CD4-positive, alpha-beta T cell treated with Interleukin-2 at 100 ng/mL for 4 hours (primary cell): ENCODE measurements at regions not wholly inside any gene's neighbourhood (a gene's known extent, or its start where the extent isn't known, plus 50 kb on each side); places are given as distances from the start of the nearest gene placed in this dataset.
"Not testable (repeated sequence)": the region's sequence is repeated elsewhere in the genome, so short reads cannot be mapped to it uniquely, and the experiment has no call there.

ENCODE experiments used
- DNase-seq: peaks from one replicate; pipeline ENCODE4 v3.0.0-alpha.2; 2020; ENCODE audit warnings: low spot score

- no peak for DNase-seq
Observed at GRCh38 chr6:170043881-170044790, 246.7 kb downstream of the DLL1 start.

GRCh38 chr6:170043150-170043819, 247.6 kb downstream of the DLL1 start:
- no peak for DNase-seq

- DNase-seq: no peak
Observed at GRCh38 chr6:170042596-170043118, 248.2 kb downstream of the DLL1 start.

- no peak for DNase-seq
Observed at GRCh38 chr6:170042123-170042522, 248.8 kb downstream of the DLL1 start.

GRCh38 chr6:170041526-170041925, 249.4 kb downstream of the DLL1 start:
- no peak for DNase-seq

- DNase-seq: no peak
Observed at GRCh38 chr6:170040906-170041305, 250.0 kb downstream of the DLL1 start.

- DNase-seq: no peak
Observed at GRCh38 chr6:170040115-170040500, 250.8 kb downstream of the DLL1 start.

GRCh38 chr6:170039156-170040114, 251.4 kb downstream of the DLL1 start:
- DNase-seq: no peak

- DNase-seq: no peak
Observed at GRCh38 chr6:170038708-170039107, 252.2 kb downstream of the DLL1 start.

GRCh38 chr6:170038251-170038650, 252.6 kb downstream of the DLL1 start:
- no peak for DNase-seq

GRCh38 chr6:170037541-170038250, 253.2 kb downstream of the DLL1 start:
- no peak for DNase-seq

- DNase-seq: no peak
Observed at GRCh38 chr6:170036916-170037315, 254.0 kb downstream of the DLL1 start.

GRCh38 chr6:170036367-170036766, 254.5 kb downstream of the DLL1 start:
- DNase-seq: not testable (repeated sequence)

GRCh38 chr6:170035901-170036304, 255.0 kb downstream of the DLL1 start:
- DNase-seq: no peak

- DNase-seq: no peak
Observed at GRCh38 chr6:170035044-170035443, 255.8 kb downstream of the DLL1 start.

GRCh38 chr6:170034294-170034693, 256.6 kb downstream of the DLL1 start:
- DNase-seq: no peak

- no peak for DNase-seq
Observed at GRCh38 chr6:170033666-170034065, 257.2 kb downstream of the DLL1 start.

- no peak for DNase-seq
Observed at GRCh38 chr6:170032706-170033309, 258.1 kb downstream of the DLL1 start.

GRCh38 chr6:170032197-170032596, 258.7 kb downstream of the DLL1 start:
- DNase-seq: no peak

GRCh38 chr6:170031684-170032121, 259.2 kb downstream of the DLL1 start:
- no peak for DNase-seq
